DND-41 (cell line): ENCODE measurements at regions not wholly inside any gene's neighbourhood (a gene's known extent, or its start where the extent isn't known, plus 50 kb on each side); places are given as distances from the start of the nearest gene placed in this dataset.

Experiments
- ATAC-seq: fragments of 200-7000 bp; cut with Tn5 transposase; 3 replicates; pipeline ENCODE4 v1.9.1; 2021; ENCODE audit warnings: low read depth; ENCODE audit not compliant: insufficient read depth
- DNase-seq: peaks from one replicate; pipeline ENCODE4 v3.0.0-alpha.2; 2020
- H2AFZ ChIP-seq: 2 replicates; pipeline ENCODE4 v1.6.0; 2012; ENCODE audit warnings: low read depth, low read length
- H3K27ac ChIP-seq: 2 replicates; pipeline ENCODE4 v1.5.1; 2012; ENCODE audit warnings: low read length, inconsistent platforms
- H3K27me3 ChIP-seq: fragments of 200-600 bp; sonication (generic); 2 replicates; pipeline ENCODE4 v1.6.0; 2012; ENCODE audit warnings: low read length, mild to moderate bottlenecking, inconsistent platforms; ENCODE audit not compliant: insufficient read depth, poor library complexity
- H3K36me3 ChIP-seq: 2 replicates; pipeline ENCODE4 v1.5.1; 2012; ENCODE audit warnings: low read length, inconsistent platforms; ENCODE audit not compliant: insufficient read depth
- H3K4me1 ChIP-seq: 2 replicates; pipeline ENCODE4 v1.5.1; 2012; ENCODE audit warnings: mild to moderate bottlenecking, low read length; ENCODE audit not compliant: insufficient read depth
- H3K4me2 ChIP-seq: 2 replicates; pipeline ENCODE4 v1.6.0; 2012; ENCODE audit warnings: mild to moderate bottlenecking, moderate library complexity, low read length, inconsistent platforms; ENCODE audit not compliant: insufficient read depth
- H3K4me3 ChIP-seq, 2 experiments: fragments of 200-600 bp in 1 of 2; shearing (Covaris generic) in 1 of 2; 2 replicates each; pipeline ENCODE4 v1.5.1; 2012 to 2016; ENCODE audit warnings: inconsistent platforms in 2 of 2, low read length in 2 of 2, mild to moderate bottlenecking in 2 of 2, low read depth in 1 of 2, moderate library complexity in 1 of 2
- H3K79me2 ChIP-seq: 2 replicates; pipeline ENCODE4 v1.6.0; 2012; ENCODE audit warnings: low read length, inconsistent platforms; ENCODE audit not compliant: insufficient read depth
- H3K9ac ChIP-seq: 2 replicates; pipeline ENCODE4 v1.6.0; 2012; ENCODE audit warnings: low read depth, mild to moderate bottlenecking, inconsistent platforms, low read length, moderate library complexity
- H3K9me3 ChIP-seq: 2 replicates; pipeline ENCODE4 v1.5.1; 2012; ENCODE audit warnings: low read length, moderate library complexity, mild to moderate bottlenecking, inconsistent platforms; ENCODE audit not compliant: insufficient read depth, severe bottlenecking
- H4K20me1 ChIP-seq: 2 replicates; pipeline ENCODE4 v1.6.0; 2012; ENCODE audit warnings: low read length; ENCODE audit not compliant: insufficient read depth
- EZH2 ChIP-seq: IDR thresholded peaks from 3 replicates; pipeline ENCODE4 v1.6.1; 2012; ENCODE audit warnings: borderline replicate concordance, low read depth, mild to moderate bottlenecking, moderate library complexity, low read length, inconsistent platforms; ENCODE audit not compliant: severe bottlenecking
- TF ChIP-seq, protein P1 (sequence below): IDR thresholded peaks from 2 replicates; pipeline ENCODE4 v1.5.1; 2012; ENCODE audit warnings: borderline replicate concordance, low read length, moderate library complexity, mild to moderate bottlenecking; ENCODE audit not compliant: poor library complexity, severe bottlenecking; ENCODE audit errors: extremely low read depth

DNA sequence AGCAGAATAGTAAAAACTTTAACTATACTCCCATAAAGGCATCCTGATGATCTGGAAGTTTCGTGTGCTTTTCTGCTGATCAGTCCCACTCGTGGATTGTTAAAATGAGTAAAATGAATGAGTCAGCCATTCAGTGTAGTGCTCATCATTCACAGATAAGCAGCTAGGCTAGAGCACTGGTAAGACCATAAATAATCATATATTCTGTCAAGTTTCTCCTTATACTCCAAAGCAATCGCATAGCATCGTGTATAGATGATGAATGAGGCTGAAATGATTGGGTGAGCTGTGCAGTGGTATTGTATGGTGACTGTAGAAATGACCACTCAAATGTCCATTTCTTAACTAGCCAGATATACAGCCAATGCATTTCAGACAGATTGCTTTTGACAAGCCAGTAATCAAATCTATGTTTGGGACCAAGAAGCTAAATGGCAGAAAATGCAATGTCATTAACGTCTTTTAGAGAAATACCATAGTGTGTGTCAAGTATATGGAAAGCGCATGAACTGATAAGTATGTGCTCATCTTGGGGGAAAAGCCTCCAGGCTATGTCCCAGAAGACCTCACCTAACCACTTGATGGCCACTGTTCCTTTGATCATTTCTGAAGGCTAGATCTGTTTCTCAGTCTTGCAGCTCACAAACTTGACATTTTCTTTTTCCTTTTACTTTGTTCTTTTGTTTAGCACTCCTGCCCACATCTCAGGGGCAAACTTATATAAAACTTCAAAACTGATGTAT is 227.2 kb upstream of the FAM3C start:
- H3K36me3 ChIP-seq = no peaks in the 10 kb centered on the region
- H3K9ac ChIP-seq = no peak overlapping the region
- H3K27ac ChIP-seq = no peak overlapping the region
- H3K27me3 ChIP-seq = no peaks in the 10 kb centered on the region
- no peak overlapping the region for H3K4me3 ChIP-seq
- ATAC-seq (no peak), DNase-seq (no peak)
- no peaks in the 10 kb centered on the region for H4K20me1 ChIP-seq
- no peaks in the 10 kb centered on the region for H3K79me2 ChIP-seq
- H3K9me3 ChIP-seq = no peaks in the 10 kb centered on the region
- no peak overlapping the region for H3K4me2 ChIP-seq
- H2AFZ ChIP-seq = no peak overlapping the region
- no peaks in the 10 kb centered on the region for H3K4me1 ChIP-seq
- TF ChIP-seq, protein P1, sequence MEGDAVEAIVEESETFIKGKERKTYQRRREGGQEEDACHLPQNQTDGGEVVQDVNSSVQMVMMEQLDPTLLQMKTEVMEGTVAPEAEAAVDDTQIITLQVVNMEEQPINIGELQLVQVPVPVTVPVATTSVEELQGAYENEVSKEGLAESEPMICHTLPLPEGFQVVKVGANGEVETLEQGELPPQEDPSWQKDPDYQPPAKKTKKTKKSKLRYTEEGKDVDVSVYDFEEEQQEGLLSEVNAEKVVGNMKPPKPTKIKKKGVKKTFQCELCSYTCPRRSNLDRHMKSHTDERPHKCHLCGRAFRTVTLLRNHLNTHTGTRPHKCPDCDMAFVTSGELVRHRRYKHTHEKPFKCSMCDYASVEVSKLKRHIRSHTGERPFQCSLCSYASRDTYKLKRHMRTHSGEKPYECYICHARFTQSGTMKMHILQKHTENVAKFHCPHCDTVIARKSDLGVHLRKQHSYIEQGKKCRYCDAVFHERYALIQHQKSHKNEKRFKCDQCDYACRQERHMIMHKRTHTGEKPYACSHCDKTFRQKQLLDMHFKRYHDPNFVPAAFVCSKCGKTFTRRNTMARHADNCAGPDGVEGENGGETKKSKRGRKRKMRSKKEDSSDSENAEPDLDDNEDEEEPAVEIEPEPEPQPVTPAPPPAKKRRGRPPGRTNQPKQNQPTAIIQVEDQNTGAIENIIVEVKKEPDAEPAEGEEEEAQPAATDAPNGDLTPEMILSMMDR = no peak
- no peak for TF ChIP-seq EZH2

DNA sequence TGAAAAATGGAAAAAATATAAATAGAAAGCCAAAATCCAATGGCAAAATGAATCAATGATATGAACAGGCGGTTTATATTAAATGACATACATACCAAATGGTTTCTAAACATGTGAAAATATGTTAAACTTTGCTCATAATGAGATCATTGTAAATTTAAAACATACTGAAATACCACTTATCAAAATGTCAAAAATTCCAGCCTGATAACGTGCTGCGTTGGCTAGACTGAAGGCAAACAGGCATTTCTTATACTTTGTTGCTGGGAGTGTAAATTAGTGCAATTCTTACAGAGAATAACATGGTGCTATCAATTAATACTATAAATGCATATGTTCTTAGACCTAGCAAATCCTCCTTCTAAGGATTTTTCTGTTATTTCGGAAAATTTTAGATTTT is 225.8 kb upstream of the FAM3C start:
- TF ChIP-seq, protein P1 = no peak
- TF ChIP-seq EZH2 = no peak
- H4K20me1 ChIP-seq = no peaks in the 10 kb centered on the region
- no peaks in the 10 kb centered on the region for H3K4me1 ChIP-seq
- H3K79me2 ChIP-seq = no peaks in the 10 kb centered on the region
- no peaks in the 10 kb centered on the region for H3K27me3 ChIP-seq
- no peak overlapping the region for H3K9ac ChIP-seq
- no peak overlapping the region for H3K27ac ChIP-seq
- H3K4me3 ChIP-seq = no peak overlapping the region
- H2AFZ ChIP-seq = no peak overlapping the region
- no peaks in the 10 kb centered on the region for H3K36me3 ChIP-seq
- no peak for DNase-seq
- no peaks in the 10 kb centered on the region for H3K9me3 ChIP-seq
- ATAC-seq = no peak
- no peak overlapping the region for H3K4me2 ChIP-seq

DNA sequence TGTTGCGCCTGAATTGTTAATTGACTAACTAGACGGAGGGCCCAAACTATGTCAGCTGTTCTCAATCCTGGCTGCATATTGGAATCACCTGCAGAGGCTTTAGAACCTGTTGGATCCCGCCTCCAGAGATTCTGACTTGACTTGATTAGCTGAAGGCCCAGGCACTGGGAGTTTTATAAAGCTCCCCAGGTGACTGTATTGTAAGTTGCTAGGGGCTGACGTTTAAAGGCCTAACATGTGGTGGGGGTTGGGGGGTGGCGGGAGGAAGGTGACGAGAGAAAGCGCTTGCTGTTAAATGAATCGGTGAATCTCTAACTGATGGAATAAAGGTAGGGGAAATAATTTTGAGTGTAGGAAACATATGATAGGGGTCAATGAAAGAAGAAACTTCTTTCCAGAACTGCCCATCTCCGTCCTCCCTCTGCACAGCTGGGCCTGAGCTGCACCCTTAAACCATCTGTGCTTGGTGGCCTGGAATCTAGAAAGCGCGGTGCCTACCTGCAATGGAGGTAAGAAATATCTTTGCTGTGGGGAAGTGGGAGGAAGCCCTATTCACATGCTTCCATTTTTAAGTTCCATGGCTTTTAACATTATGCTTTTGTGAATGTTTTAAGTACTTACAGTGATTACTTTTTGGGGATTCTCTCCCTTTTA is 225.0 kb upstream of the FAM3C start:
- no peaks in the 10 kb centered on the region for H3K4me1 ChIP-seq
- no peaks in the 10 kb centered on the region for H3K79me2 ChIP-seq
- H3K4me2 ChIP-seq = no peak overlapping the region
- TF ChIP-seq, protein P1 = no peak
- no peak for TF ChIP-seq EZH2
- no peaks in the 10 kb centered on the region for H3K36me3 ChIP-seq
- no peak overlapping the region for H3K27ac ChIP-seq
- H3K27me3 ChIP-seq = no peaks in the 10 kb centered on the region
- no peaks in the 10 kb centered on the region for H3K9me3 ChIP-seq
- no peak overlapping the region for H3K9ac ChIP-seq
- ATAC-seq (no peak), DNase-seq (no peak)
- no peaks in the 10 kb centered on the region for H4K20me1 ChIP-seq
- H2AFZ ChIP-seq = no peak overlapping the region
- no peak overlapping the region for H3K4me3 ChIP-seq
